ENCODE measurements at regions not wholly inside any gene's neighbourhood (a gene's known extent, or its start where the extent isn't known, plus 50 kb on each side); places are given as distances from the start of the nearest gene placed in this dataset.

DNA sequence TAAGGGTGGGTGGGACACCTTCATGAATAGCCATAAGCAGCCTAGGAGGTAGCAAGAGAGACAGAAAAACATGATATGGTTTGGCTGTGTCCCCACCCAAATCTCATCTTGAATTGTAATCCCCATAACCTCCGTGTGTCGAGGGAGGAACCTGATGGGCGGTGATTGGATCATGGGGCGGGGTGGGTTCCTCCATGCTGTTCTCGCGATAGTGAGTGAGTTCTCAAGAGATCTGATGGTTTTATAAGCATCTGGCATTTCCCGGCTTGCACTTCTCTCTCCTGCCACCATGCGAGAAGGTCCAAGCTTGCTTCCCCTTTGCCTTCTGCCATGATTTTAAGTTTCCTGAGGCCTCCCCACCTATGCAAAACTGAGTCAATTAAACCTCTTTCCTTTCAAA, 259.1 kb upstream of the ERCC4 start:
- intact Hi-C loops (cut with micrococcal nuclease): no loop called here
- H3K9me3 ChIP-seq (replicated peaks in 1 of 2; ENCODE audit: control insufficient read depth in 1 of 2, insufficient read depth in 1 of 2, low read length in 2 of 2): peaks cover 0 to 3% of the 10 kb centered on the region in 2 donors
- H4K20me1 ChIP-seq (ENCODE audit: insufficient read depth, low read length): no peaks in the 10 kb centered on the region

DNA sequence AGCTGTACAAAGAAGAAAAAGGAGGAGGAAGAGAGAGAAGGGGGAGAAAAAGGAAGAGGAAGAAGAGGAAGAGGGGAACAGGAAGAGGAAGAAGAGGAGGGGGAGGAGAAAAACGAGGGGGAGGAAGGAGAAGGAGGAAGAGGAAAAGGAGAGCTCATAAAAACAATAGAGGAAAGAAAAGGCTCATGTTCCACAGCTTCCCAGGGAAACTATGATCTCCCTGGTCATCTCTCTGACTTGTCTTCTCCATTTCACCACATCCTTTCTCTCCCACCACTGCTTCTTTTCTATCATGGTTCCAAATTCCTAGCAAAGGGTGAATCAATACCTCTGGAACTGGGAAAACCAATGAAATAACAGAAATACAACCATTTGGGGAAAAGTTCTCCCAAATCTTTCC, 254.1 kb upstream of the ERCC4 start:
- H3K9ac ChIP-seq (ENCODE audit: insufficient read depth, low read length, poor library complexity, severe bottlenecking): no peak overlapping the region
- peaks cover 0 to 2% of the 10 kb centered on the region in 2 donors for H3K9me3 ChIP-seq (replicated peaks in 1 of 2; ENCODE audit: control insufficient read depth in 1 of 2, insufficient read depth in 1 of 2, low read length in 2 of 2)
- Mint-ChIP-seq H3K9me3 (peaks cover 1 to 10% (median 3%) of the 10 kb centered on the region in 7 donors), H3K36me3 (no peaks in the 10 kb centered on the region), H3K27me3 (ENCODE audit: low read depth in 3 of 3) (peaks cover 0 to 1% (median under 1%) of the 10 kb centered on the region in 3 donors), H3K27ac (peak overlapping the region in 1 of 7 donors; percentile 12), H3K4me1 (no peaks in the 10 kb centered on the region), H3K4me3 (no peak overlapping the region)
- no peak overlapping the region for H3K4me3 ChIP-seq (replicated peaks in 1 of 3; ENCODE audit: low read depth in 2 of 3, low read length in 3 of 3)
- H3K27ac ChIP-seq (ENCODE audit: low read depth in 1 of 2, low read length in 2 of 2): no peak overlapping the region
- TF ChIP-seq, protein P1, sequence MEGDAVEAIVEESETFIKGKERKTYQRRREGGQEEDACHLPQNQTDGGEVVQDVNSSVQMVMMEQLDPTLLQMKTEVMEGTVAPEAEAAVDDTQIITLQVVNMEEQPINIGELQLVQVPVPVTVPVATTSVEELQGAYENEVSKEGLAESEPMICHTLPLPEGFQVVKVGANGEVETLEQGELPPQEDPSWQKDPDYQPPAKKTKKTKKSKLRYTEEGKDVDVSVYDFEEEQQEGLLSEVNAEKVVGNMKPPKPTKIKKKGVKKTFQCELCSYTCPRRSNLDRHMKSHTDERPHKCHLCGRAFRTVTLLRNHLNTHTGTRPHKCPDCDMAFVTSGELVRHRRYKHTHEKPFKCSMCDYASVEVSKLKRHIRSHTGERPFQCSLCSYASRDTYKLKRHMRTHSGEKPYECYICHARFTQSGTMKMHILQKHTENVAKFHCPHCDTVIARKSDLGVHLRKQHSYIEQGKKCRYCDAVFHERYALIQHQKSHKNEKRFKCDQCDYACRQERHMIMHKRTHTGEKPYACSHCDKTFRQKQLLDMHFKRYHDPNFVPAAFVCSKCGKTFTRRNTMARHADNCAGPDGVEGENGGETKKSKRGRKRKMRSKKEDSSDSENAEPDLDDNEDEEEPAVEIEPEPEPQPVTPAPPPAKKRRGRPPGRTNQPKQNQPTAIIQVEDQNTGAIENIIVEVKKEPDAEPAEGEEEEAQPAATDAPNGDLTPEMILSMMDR (IDR thresholded peaks at IDR 0.05): no peak
- H4K20me1 ChIP-seq (ENCODE audit: insufficient read depth, low read length): no peaks in the 10 kb centered on the region
- no peaks in the 10 kb centered on the region for H3K36me3 ChIP-seq (replicated peaks in 1 of 2; ENCODE audit: control insufficient read depth in 1 of 2, insufficient read depth in 2 of 2, low read length in 2 of 2)
- H3K4me1 ChIP-seq (ENCODE audit: control insufficient read depth in 1 of 2, insufficient read depth in 2 of 2, low read length in 2 of 2): no peaks in the 10 kb centered on the region
- no peak for DNase-seq
- no peak overlapping the region for H3K4me2 ChIP-seq (replicated peaks; ENCODE audit: extremely low read depth, low read length, poor library complexity, severe bottlenecking)
- no peak overlapping the region for H2AFZ ChIP-seq (ENCODE audit: insufficient read depth, low read depth, low read length, poor library complexity, severe bottlenecking)
- H3K27me3 ChIP-seq (ENCODE audit: control insufficient read depth in 2 of 2, insufficient read depth in 2 of 2, low read length in 2 of 2): no peaks in the 10 kb centered on the region
- WGBS (ENCODE audit: insufficient coverage): no CpG with 5 or more reads among the region's 1 CpG
- no peaks in the 10 kb centered on the region for H3K79me2 ChIP-seq (ENCODE audit: insufficient read depth, low read length)
- intact Hi-C loops (cut with micrococcal nuclease): no loop called here

More for the DNA sequence above, 259.1 kb upstream of the ERCC4 start:
- TF ChIP-seq, protein P1 (IDR thresholded peaks at IDR 0.05): no peak
- Histone ChIP-seq H3K79me2 (ENCODE audit: insufficient read depth, low read length) (no peaks in the 10 kb centered on the region), H3K27ac (ENCODE audit: low read depth in 1 of 2, low read length in 2 of 2) (no peak overlapping the region), H3K4me3 (replicated peaks in 1 of 3; ENCODE audit: low read depth in 2 of 3, low read length in 3 of 3) (no peak overlapping the region), H2AFZ (ENCODE audit: insufficient read depth, low read depth, low read length, poor library complexity, severe bottlenecking) (no peak overlapping the region), H3K4me2 (replicated peaks; ENCODE audit: extremely low read depth, low read length, poor library complexity, severe bottlenecking) (no peak overlapping the region), H3K27me3 (ENCODE audit: control insufficient read depth in 2 of 2, insufficient read depth in 2 of 2, low read length in 2 of 2) (no peaks in the 10 kb centered on the region), H3K4me1 (ENCODE audit: control insufficient read depth in 1 of 2, insufficient read depth in 2 of 2, low read length in 2 of 2) (no peaks in the 10 kb centered on the region), H3K9ac (ENCODE audit: insufficient read depth, low read length, poor library complexity, severe bottlenecking) (no peak overlapping the region), H3K36me3 (replicated peaks in 1 of 2; ENCODE audit: control insufficient read depth in 1 of 2, insufficient read depth in 2 of 2, low read length in 2 of 2) (no peaks in the 10 kb centered on the region)
- no peak for DNase-seq
- Mint-ChIP-seq H3K4me1 (no peaks in the 10 kb centered on the region), H3K27me3 (ENCODE audit: low read depth in 3 of 3) (peaks cover 0 to 2% (median 1%) of the 10 kb centered on the region in 3 donors), H3K27ac (no peak overlapping the region), H3K4me3 (no peak overlapping the region), H3K9me3 (peaks cover 2 to 5% (median 2%) of the 10 kb centered on the region in 7 donors), H3K36me3 (no peaks in the 10 kb centered on the region)
- WGBS (ENCODE audit: insufficient coverage): 88% methylated on average over 2 of the region's 8 CpGs

Data from CD14-positive monocyte (primary cell).